Ovary (tissue), 7 donors: ENCODE measurements at regions not wholly inside any gene's neighbourhood (a gene's known extent, or its start where the extent isn't known, plus 50 kb on each side); places are given as distances from the start of the nearest gene placed in this dataset.

Experiments used
- DNase-seq, 5 donors: peaks; one replicate each; pipeline ENCODE4 v3.0.0-alpha.2; 2019 to 2020
- H3K27ac ChIP-seq, 2 donors: fragments of 200-600 bp; one replicate each; pipeline versions ENCODE4 v1.5.1 to v1.8.0; 2019 to 2022
- H3K27me3 ChIP-seq: fragments of 200-600 bp; one replicate; pipeline ENCODE4 v1.8.0; 2022
- H3K36me3 ChIP-seq: fragments of 200-600 bp; sonication (generic); one replicate; pipeline ENCODE4 v1.5.1; 2019
- H3K4me1 ChIP-seq: one replicate; pipeline ENCODE4 v1.8.1; 2013; ENCODE audit warnings: mild to moderate bottlenecking, moderate library complexity; ENCODE audit not compliant: insufficient read depth
- H3K4me3 ChIP-seq: fragments of 200-600 bp; sonication (generic); one replicate; pipeline ENCODE4 v1.5.1; 2017
- H3K9me3 ChIP-seq, 2 donors: fragments of 200-600 bp in 1 of 2; sonication (generic) in 1 of 2; one replicate each; pipeline versions ENCODE4 v1.5.1 to v1.8.1; 2013 to 2019; ENCODE audit warnings: mild to moderate bottlenecking in 1 of 2, moderate library complexity in 1 of 2
- CTCF ChIP-seq, 3 donors: fragments of 450-650 bp in 2 of 3; fragments of 200-600 bp in 1 of 3; IDR thresholded peaks; one replicate each; pipeline versions ENCODE4 v1.5.1 to v1.8.0; 2016 to 2022; ENCODE audit warnings: antibody characterized with exemption in 3 of 3, mild to moderate bottlenecking in 1 of 3
- EP300 ChIP-seq: sonication (generic); formaldehyde crosslinking; IDR thresholded peaks from one replicate; pipeline ENCODE4 v1.6.1; 2017; ENCODE audit warnings: antibody characterized with exemption
- POLR2A ChIP-seq: fragments of 450-650 bp; IDR thresholded peaks from one replicate; pipeline ENCODE4 v1.6.1; 2017; ENCODE audit warnings: antibody characterized with exemption, mild to moderate bottlenecking, moderate library complexity
- WGBS, 3 donors: extraction: QIAGEN DNeasy Blood & Tissue Kit in 1 of 3; methylation state at CpG; one replicate each; pipeline versions ENCODE4 v1.1.5 to v1.1.7; 2013 to 2017; 5-methylcytosine and 5-hydroxymethylcytosine counted together
- intact Hi-C, 4 donors: fragments of 100-400 bp; cut with DNase I; formaldehyde crosslinking; loops; one replicate each; pipeline versions ENCODE4 v1.11.0 to v1.15.1; 2022 to 2023
- donor health status: DM: no; HTN: no; CAD: no; lungs with moderate emphysema.
- donor health status: DM: no; HTN: no; CAD: no.
- donor health status: Bipolar disorder and iron deficiency.
- donor health status: DM: no; HTN: no; CAD: no.
- donor health status: DM: yes; HTN: yes; CAD: no.

DNA sequence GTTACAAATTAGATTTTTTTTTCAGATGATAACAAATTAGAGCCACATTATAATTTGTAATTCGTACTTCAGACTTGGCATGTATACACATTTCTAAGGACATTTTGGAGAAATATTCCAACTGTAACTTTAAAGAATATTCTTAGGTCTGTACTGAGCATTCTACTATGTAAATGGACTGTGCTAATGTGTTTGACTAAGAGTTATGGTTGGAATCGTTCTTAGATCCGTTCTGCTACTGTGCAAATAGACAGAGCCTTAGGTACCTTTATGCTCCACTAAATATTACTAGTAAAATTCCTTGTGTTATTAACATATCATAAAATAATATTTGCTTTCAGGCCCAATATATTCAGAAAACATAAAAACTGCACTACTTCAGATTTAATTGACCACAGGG lies 1180.0 kb upstream of the TENM3 start:
- H3K27ac ChIP-seq = no peak overlapping the region
- no peaks in the 10 kb centered on the region for H3K4me1 ChIP-seq
- DNase-seq = no peak
- TF ChIP-seq EP300 (no peak), CTCF (IDR thresholded peaks at IDR 0.05) (no peak), POLR2A (no peak)
- H3K4me3 ChIP-seq = no peak overlapping the region
- no peaks in the 10 kb centered on the region for H3K9me3 ChIP-seq
- no peaks in the 10 kb centered on the region for H3K27me3 ChIP-seq
- no peaks in the 10 kb centered on the region for H3K36me3 ChIP-seq
- intact Hi-C loops = no loop called here
- 76 to 83% (median 80%) methylated on average over 3 of the region's 3 CpGs for WGBS, 3 donors

- Histone ChIP-seq H3K4me1 (no peaks in the 10 kb centered on the region), H3K36me3 (no peaks in the 10 kb centered on the region), H3K27me3 (no peaks in the 10 kb centered on the region), H3K9me3 (no peaks in the 10 kb centered on the region), H3K27ac (no peak overlapping the region), H3K4me3 (no peak overlapping the region)
- intact Hi-C loops = no loop called here
- no peak for TF ChIP-seq POLR2A
- no peak for TF ChIP-seq CTCF (IDR thresholded peaks at IDR 0.05)
- no peak for DNase-seq
Observed at GRCh38 chr4:181077341-181077740, 1165.9 kb upstream of the TENM3 start.

DNA sequence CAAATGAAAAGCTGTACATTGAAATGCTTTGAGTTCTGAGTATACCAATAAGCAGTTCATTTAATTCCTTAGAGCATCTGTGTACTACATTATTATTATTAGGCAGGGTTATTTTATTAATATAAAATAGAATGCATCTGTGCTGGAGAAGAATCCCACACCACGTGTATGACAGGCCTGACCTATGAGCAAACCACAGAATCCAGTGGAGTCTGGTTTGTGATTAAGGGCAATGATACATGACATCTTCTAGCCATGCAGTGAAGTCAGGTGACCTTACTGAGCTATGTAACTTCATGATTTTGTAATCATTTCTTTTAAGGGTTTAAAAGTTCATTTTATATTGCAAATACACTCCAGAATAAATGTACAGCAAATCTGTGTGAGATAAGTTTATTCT lies 1165.0 kb upstream of the TENM3 start:
- WGBS, 3 donors = 11 to 14% (median 12%) methylated on average over 1 of the region's 1 CpG
- no peak for DNase-seq
- H3K4me1 ChIP-seq = no peaks in the 10 kb centered on the region
- no peak for TF ChIP-seq POLR2A
- TF ChIP-seq EP300 = no peak
- no peak for TF ChIP-seq CTCF (IDR thresholded peaks at IDR 0.05)
- no peak overlapping the region for H3K4me3 ChIP-seq
- no peak overlapping the region for H3K27ac ChIP-seq
- intact Hi-C loops = no loop called here
- no peaks in the 10 kb centered on the region for H3K9me3 ChIP-seq
- no peaks in the 10 kb centered on the region for H3K27me3 ChIP-seq
- H3K36me3 ChIP-seq = no peaks in the 10 kb centered on the region

DNA sequence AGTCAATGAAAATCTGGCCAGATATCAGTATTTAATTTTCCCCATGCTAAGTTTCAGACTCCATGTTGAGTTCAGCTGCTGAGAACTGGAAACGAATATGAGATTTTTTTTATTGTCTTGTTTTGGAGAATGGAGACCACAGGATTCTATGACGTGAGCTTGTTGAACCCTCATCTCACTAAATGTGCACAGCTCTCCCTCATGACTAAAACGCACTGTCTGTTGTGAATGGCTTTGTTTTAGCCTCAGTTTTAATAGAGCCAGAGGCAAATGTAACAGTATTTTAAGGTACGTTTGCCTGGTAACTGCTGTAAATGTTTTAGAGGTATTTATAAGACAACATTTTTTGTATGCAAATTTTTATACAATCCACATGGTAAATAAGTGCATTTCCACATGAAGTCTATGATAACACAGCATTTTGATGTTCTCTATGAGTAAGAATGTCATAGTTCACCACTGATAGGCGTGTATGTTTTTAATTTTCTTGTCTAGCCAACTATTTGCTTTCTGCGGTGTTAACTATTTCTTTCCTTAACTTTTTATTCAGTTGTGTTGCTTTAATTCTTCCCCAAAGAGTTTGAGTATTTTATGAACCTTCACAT lies 1159.3 kb upstream of the TENM3 start:
- Histone ChIP-seq H3K27me3 (no peaks in the 10 kb centered on the region), H3K4me1 (no peaks in the 10 kb centered on the region), H3K4me3 (no peak overlapping the region), H3K27ac (no peak overlapping the region), H3K36me3 (no peaks in the 10 kb centered on the region), H3K9me3 (no peaks in the 10 kb centered on the region)
- no peak for DNase-seq
- 8 to 21% (median 11%) methylated on average over 6 of the region's 6 CpGs for WGBS, 3 donors
- no peak for TF ChIP-seq POLR2A
- TF ChIP-seq CTCF (IDR thresholded peaks at IDR 0.05) = no peak
- no peak for TF ChIP-seq EP300
- intact Hi-C loops = no loop called here
